PC-3 (cell line): ENCODE measurements at regions not wholly inside any gene's neighbourhood (a gene's known extent, or its start where the extent isn't known, plus 50 kb on each side); places are given as distances from the start of the nearest gene placed in this dataset.

Source experiments
- CTCF ChIP-seq: fragments of 300-600 bp; sonication (generic); conservative IDR thresholded peaks from 2 replicates; pipeline ENCODE4 v1.5.1; 2017; ENCODE audit warnings: antibody characterized with exemption, low read depth, mild to moderate bottlenecking, low read length
- EZH2 ChIP-seq: fragments of 300-600 bp; sonication (generic); IDR thresholded peaks from one replicate; pipeline ENCODE4 v1.6.1; 2017; ENCODE audit warnings: antibody characterized with exemption, mild to moderate bottlenecking, low read length; ENCODE audit not compliant: unreplicated experiment
- EZH2phosphoT487 ChIP-seq: fragments of 300-600 bp; sonication (generic); IDR thresholded peaks from 2 replicates; pipeline ENCODE4 v1.6.1; 2018; ENCODE audit warnings: mild to moderate bottlenecking, antibody characterized with exemption, low read length, borderline replicate concordance

DNA sequence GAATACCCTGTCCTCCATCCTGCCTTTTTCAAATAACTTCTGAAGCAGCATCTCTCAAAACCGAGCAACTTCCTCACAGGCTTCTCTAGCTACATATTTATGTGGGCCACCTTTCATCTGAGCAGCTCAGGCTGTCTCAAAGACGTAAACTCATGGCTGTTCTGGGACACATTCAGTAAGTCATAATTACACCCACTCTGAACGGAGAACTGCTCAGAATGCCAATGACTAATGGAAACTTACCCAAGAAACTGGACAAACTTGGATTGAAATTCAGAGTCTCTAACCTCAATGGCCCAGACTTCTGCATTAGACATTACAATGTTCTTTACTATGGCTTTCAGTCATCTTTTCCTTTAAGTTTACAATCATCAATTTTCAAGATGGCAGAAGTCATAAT is 145.2 kb downstream of the RAD51AP2 start:
- TF ChIP-seq CTCF (no peak), EZH2phosphoT487 (no peak), EZH2 (no peak)
